GM21367 (cell line): ENCODE measurements at regions not wholly inside any gene's neighbourhood (a gene's known extent, or its start where the extent isn't known, plus 50 kb on each side); places are given as distances from the start of the nearest gene placed in this dataset.

ENCODE experiments used
- ATAC-seq: cut with Tn5 transposase; IDR thresholded peaks from one replicate; pipeline ENCODE4 v1.9.1; 2021; ENCODE audit not compliant: unreplicated experiment

- no peak for ATAC-seq
These were observed 552.1 kb downstream of the DNAJB9 start for GRCh38 chr7:109121599-109122300.

- ATAC-seq = no peak
These were observed 555.3 kb downstream of the DNAJB9 start for GRCh38 chr7:109125001-109125400.

- no peak for ATAC-seq
These were observed 556.9 kb downstream of the DNAJB9 start for GRCh38 chr7:109126404-109127050.

GRCh38 chr7:109127145-109127544 lies 557.5 kb downstream of the DNAJB9 start:
- ATAC-seq = no peak

- no peak for ATAC-seq
These were observed 561.5 kb downstream of the DNAJB9 start for GRCh38 chr7:109131141-109131540.

GRCh38 chr7:109136893-109137292 lies 567.2 kb downstream of the DNAJB9 start:
- no peak for ATAC-seq

- ATAC-seq = no peak
These were observed 585.1 kb downstream of the DNAJB9 start for GRCh38 chr7:109154748-109155147.

GRCh38 chr7:109158246-109158645 lies 588.6 kb downstream of the DNAJB9 start:
- ATAC-seq = no peak

- no peak for ATAC-seq
These were observed 607.0 kb downstream of the DNAJB9 start for GRCh38 chr7:109176661-109177060.

GRCh38 chr7:109178342-109178741 lies 608.7 kb downstream of the DNAJB9 start:
- no peak for ATAC-seq

GRCh38 chr7:109179601-109180000 lies 609.9 kb downstream of the DNAJB9 start:
- no peak for ATAC-seq

GRCh38 chr7:109190766-109191398 lies 621.2 kb downstream of the DNAJB9 start:
- ATAC-seq = no peak

GRCh38 chr7:109206196-109206595 lies 636.5 kb downstream of the DNAJB9 start:
- no peak for ATAC-seq

GRCh38 chr7:109213081-109213480 lies 643.4 kb downstream of the DNAJB9 start:
- no peak for ATAC-seq

- ATAC-seq = no peak
These were observed 645.7 kb downstream of the DNAJB9 start for GRCh38 chr7:109215341-109215740.

GRCh38 chr7:109224100-109224499 lies 654.4 kb downstream of the DNAJB9 start:
- no peak for ATAC-seq

- no peak for ATAC-seq
These were observed 657.0 kb downstream of the DNAJB9 start for GRCh38 chr7:109226699-109227098.

- no peak for ATAC-seq
These were observed 665.6 kb downstream of the DNAJB9 start for GRCh38 chr7:109235316-109235715.

- no peak for ATAC-seq
These were observed 676.8 kb downstream of the DNAJB9 start for GRCh38 chr7:109246330-109247077.

- no peak for ATAC-seq
These were observed 687.3 kb downstream of the DNAJB9 start for GRCh38 chr7:109256762-109257560.

GRCh38 chr7:109259151-109259550 lies 689.5 kb downstream of the DNAJB9 start:
- peak; percentile 72 for ATAC-seq
